ENCODE measurements at regions not wholly inside any gene's neighbourhood (a gene's known extent, or its start where the extent isn't known, plus 50 kb on each side); places are given as distances from the start of the nearest gene placed in this dataset.

DNA sequence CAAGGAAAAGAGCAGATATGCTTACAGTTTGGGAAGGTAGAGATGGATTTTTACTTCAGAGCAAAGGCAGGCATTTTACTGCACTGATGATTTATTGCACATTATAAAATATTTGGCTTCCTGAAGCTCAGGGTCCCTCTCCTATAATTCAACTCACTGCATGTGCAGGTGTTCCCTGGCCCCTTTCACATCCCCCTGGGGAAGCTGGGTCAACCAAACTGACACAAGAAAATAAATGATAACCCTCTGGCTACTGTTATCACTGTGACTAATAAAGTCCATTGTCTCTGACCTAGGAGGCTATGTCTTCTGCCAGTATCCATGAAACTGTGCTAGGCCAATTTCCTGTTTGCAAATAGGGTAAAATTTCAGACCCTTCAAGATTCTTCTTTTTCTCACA is 163.1 kb downstream of the ARL6IP6 start:
- H3K4me1 Mint-ChIP-seq (ENCODE audit: unreplicated experiment) = no peaks in the 10 kb centered on the region
- H3K36me3 Mint-ChIP-seq = no peaks in the 10 kb centered on the region
- TF ChIP-seq, protein P1, sequence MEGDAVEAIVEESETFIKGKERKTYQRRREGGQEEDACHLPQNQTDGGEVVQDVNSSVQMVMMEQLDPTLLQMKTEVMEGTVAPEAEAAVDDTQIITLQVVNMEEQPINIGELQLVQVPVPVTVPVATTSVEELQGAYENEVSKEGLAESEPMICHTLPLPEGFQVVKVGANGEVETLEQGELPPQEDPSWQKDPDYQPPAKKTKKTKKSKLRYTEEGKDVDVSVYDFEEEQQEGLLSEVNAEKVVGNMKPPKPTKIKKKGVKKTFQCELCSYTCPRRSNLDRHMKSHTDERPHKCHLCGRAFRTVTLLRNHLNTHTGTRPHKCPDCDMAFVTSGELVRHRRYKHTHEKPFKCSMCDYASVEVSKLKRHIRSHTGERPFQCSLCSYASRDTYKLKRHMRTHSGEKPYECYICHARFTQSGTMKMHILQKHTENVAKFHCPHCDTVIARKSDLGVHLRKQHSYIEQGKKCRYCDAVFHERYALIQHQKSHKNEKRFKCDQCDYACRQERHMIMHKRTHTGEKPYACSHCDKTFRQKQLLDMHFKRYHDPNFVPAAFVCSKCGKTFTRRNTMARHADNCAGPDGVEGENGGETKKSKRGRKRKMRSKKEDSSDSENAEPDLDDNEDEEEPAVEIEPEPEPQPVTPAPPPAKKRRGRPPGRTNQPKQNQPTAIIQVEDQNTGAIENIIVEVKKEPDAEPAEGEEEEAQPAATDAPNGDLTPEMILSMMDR (conservative IDR thresholded peaks at IDR 0.05) = no peak
- no peak for DNase-seq (ENCODE audit: extremely low spot score, unreplicated experiment)
- H3K27me3 Mint-ChIP-seq = peaks cover 7% of the 10 kb centered on the region
- H3K27ac Mint-ChIP-seq = no peak overlapping the region
- H3K9me3 Mint-ChIP-seq = no peaks in the 10 kb centered on the region
- no peak overlapping the region for H3K4me3 Mint-ChIP-seq

GRCh38 chr2:152879275-152879674 is 160.9 kb downstream of the ARL6IP6 start:
- no peaks in the 10 kb centered on the region for H3K4me1 Mint-ChIP-seq (ENCODE audit: unreplicated experiment)
- H3K27ac Mint-ChIP-seq = no peak overlapping the region
- TF ChIP-seq, protein P1 (conservative IDR thresholded peaks at IDR 0.05) = no peak

DNA sequence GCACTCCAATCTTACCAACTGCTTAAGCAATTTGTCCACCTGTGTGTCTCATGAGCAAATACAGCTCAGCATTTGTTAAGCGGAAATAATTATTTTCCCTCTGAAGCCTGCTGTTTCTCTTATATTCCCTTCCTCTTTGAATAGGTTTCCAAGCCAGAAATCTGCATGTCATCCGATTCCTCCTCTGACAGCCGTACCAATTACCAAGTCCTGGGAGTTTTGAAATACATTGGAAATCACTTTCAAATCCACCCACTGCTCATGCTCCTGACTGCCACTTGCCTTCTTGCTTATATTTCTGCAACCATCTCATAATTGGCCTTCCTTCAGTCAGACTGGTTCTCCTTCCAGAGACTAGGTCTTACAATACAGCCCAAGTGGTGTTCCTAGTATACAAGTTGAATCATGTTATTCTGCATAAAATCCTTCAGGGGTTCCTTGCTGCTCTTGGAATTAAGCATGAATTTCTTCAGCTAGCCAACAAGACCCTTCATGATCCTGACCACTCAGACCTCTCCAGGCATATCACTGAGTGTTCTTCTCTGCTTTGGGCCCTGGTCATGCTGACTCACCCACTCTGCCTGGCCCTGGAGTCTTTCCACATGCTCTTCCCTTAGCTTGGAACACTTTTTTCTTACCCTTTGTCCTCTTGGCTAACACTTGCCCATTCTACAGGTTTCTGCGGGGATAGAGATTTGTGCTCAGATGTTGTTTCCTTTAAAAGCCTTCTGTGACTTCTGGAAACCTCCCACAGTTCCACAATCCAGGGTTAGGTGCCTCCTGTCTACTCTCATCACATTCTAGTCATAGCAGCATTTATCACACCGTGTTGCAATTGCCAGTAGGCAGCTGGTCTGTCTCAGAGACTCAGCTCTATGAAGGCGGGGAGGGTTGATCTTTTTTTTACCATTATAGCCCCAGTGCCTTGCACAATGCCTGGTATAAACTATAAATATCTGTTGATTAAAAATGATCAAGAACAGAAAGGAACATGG is 157.6 kb downstream of the ARL6IP6 start:
- H3K9me3 Mint-ChIP-seq = no peaks in the 10 kb centered on the region
- peaks cover 11% of the 10 kb centered on the region for H3K27me3 Mint-ChIP-seq
- no peak overlapping the region for H3K4me3 Mint-ChIP-seq
- H3K27ac Mint-ChIP-seq = no peak overlapping the region
- H3K4me1 Mint-ChIP-seq (ENCODE audit: unreplicated experiment) = no peaks in the 10 kb centered on the region
- H3K36me3 Mint-ChIP-seq = no peaks in the 10 kb centered on the region
- TF ChIP-seq, protein P1 (conservative IDR thresholded peaks at IDR 0.05) = no peak
- no peak for DNase-seq (ENCODE audit: extremely low spot score, unreplicated experiment)

More at GRCh38 chr2:152879275-152879674, 160.9 kb downstream of the ARL6IP6 start:
- peaks cover 11% of the 10 kb centered on the region for H3K27me3 Mint-ChIP-seq
- H3K4me3 Mint-ChIP-seq = no peak overlapping the region
- H3K36me3 Mint-ChIP-seq = no peaks in the 10 kb centered on the region
- no peaks in the 10 kb centered on the region for H3K9me3 Mint-ChIP-seq
- DNase-seq (ENCODE audit: extremely low spot score, unreplicated experiment) = no peak

GRCh38 chr2:152874955-152875354 is 156.5 kb downstream of the ARL6IP6 start:
- H3K27me3 Mint-ChIP-seq = peaks cover 11% of the 10 kb centered on the region
- no peak for DNase-seq (ENCODE audit: extremely low spot score, unreplicated experiment)
- no peaks in the 10 kb centered on the region for H3K36me3 Mint-ChIP-seq
- H3K9me3 Mint-ChIP-seq = no peaks in the 10 kb centered on the region
- no peak overlapping the region for H3K27ac Mint-ChIP-seq
- TF ChIP-seq, protein P1 (conservative IDR thresholded peaks at IDR 0.05) = no peak
- no peaks in the 10 kb centered on the region for H3K4me1 Mint-ChIP-seq (ENCODE audit: unreplicated experiment)
- no peak overlapping the region for H3K4me3 Mint-ChIP-seq

DNA sequence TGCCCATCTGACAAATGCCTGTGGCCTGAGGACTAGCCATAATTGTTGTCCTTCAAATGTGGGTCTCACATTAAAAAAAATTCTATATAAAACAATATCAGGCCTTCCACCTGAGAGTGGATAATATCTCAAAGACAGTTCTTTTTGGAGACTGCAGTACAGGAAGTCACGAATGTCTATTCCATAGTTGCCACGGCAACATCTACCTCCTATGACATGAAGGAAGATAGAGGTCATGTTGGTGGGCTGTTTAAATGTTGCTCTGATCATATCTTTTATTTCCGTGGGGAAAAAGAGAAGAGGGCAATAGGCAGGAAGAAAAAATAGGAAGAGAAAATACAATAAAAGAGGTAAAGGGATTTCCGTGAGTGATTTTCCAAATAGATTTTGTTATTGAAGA is 151.8 kb downstream of the ARL6IP6 start:
- H3K27me3 Mint-ChIP-seq = peaks cover 3% of the 10 kb centered on the region
- no peaks in the 10 kb centered on the region for H3K9me3 Mint-ChIP-seq
- H3K36me3 Mint-ChIP-seq = no peaks in the 10 kb centered on the region
- H3K4me3 Mint-ChIP-seq = no peak overlapping the region
- DNase-seq (ENCODE audit: extremely low spot score, unreplicated experiment) = no peak
- no peaks in the 10 kb centered on the region for H3K4me1 Mint-ChIP-seq (ENCODE audit: unreplicated experiment)
- H3K27ac Mint-ChIP-seq = no peak overlapping the region
- TF ChIP-seq, protein P1 (conservative IDR thresholded peaks at IDR 0.05) = no peak

All from type B pancreatic cell (in vitro differentiated cells).